Calu3 (cell line): ENCODE measurements at regions not wholly inside any gene's neighbourhood (a gene's known extent, or its start where the extent isn't known, plus 50 kb on each side); places are given as distances from the start of the nearest gene placed in this dataset.

ENCODE experiments used
- BruUV-seq: library from RNA; stranded (reverse); fragments of 400-500 nt; replicated peaks from 2 replicates; lab custom pipeline; 2021; lab: Mats Ljungman, UMichigan
- CTCF ChIA-PET: fragments of 300-600 bp; sonication (Branson Sonifier 250); formaldehyde crosslinking; loops from one replicate; lab custom pipeline; 2022; ENCODE audit warnings: antibody characterized with exemption; lab: Charles Lee
- DNase-seq: peaks from one replicate; pipeline ENCODE4 v3.0.0; 2022
- H3K27ac Mint-ChIP-seq: one replicate; pipeline ENCODE4 v1.8.0; 2022; ENCODE audit warnings: mixed read lengths; ENCODE audit not compliant: unreplicated experiment
- H3K27me3 Mint-ChIP-seq: one replicate; pipeline ENCODE4 v1.8.0; 2022; ENCODE audit warnings: mixed read lengths; ENCODE audit not compliant: unreplicated experiment
- H3K36me3 Mint-ChIP-seq: one replicate; pipeline ENCODE4 v1.8.0; 2022; ENCODE audit warnings: mild to moderate bottlenecking, moderate library complexity, mixed read lengths; ENCODE audit not compliant: insufficient read depth, unreplicated experiment
- H3K4me1 Mint-ChIP-seq: one replicate; pipeline ENCODE4 v1.8.0; 2022; ENCODE audit warnings: mild to moderate bottlenecking, low read depth, mixed read lengths; ENCODE audit not compliant: unreplicated experiment
- H3K4me3 Mint-ChIP-seq: one replicate; pipeline ENCODE4 v1.8.0; 2022; ENCODE audit warnings: mild to moderate bottlenecking, low read depth, moderate library complexity, mixed read lengths; ENCODE audit not compliant: unreplicated experiment
- H3K9me3 Mint-ChIP-seq: one replicate; pipeline ENCODE4 v1.8.0; 2022; ENCODE audit warnings: low read depth, mixed read lengths; ENCODE audit not compliant: unreplicated experiment
- CTCF ChIP-seq: fragments of 200-600 bp; IDR thresholded peaks from one replicate; pipeline ENCODE4 v1.8.0; 2022; ENCODE audit warnings: antibody characterized with exemption; ENCODE audit not compliant: unreplicated experiment
- intact Hi-C: fragments of 100-400 bp; cut with micrococcal nuclease; formaldehyde crosslinking; loops from one replicate; pipeline ENCODE4 v1.10.0; 2022; ENCODE audit not compliant: unreplicated experiment

- intact Hi-C loops: no loop called here
- H3K9me3 Mint-ChIP-seq: no peaks in the 10 kb centered on the region
Observed at GRCh38 chr4:95742872-95743271, 97.0 kb upstream of the PDHA2 start.

GRCh38 chr4:95742179-95742578 lies 97.7 kb upstream of the PDHA2 start:
- no peaks in the 10 kb centered on the region for H3K9me3 Mint-ChIP-seq
- TF ChIP-seq CTCF: no peak
- H3K27me3 Mint-ChIP-seq: no peaks in the 10 kb centered on the region
- intact Hi-C loops: no loop called here
- H3K27ac Mint-ChIP-seq: no peak overlapping the region
- no peak for DNase-seq
- no peak overlapping the region for H3K4me3 Mint-ChIP-seq
- no TSS peak for BruUV-seq
- CTCF ChIA-PET: no interaction called here
- no peaks in the 10 kb centered on the region for H3K36me3 Mint-ChIP-seq
- H3K4me1 Mint-ChIP-seq: no peaks in the 10 kb centered on the region

More at GRCh38 chr4:95742872-95743271, 97.0 kb upstream of the PDHA2 start:
- H3K36me3 Mint-ChIP-seq: no peaks in the 10 kb centered on the region
- no peaks in the 10 kb centered on the region for H3K4me1 Mint-ChIP-seq
- H3K27ac Mint-ChIP-seq: no peak overlapping the region
- H3K4me3 Mint-ChIP-seq: no peak overlapping the region
- TF ChIP-seq CTCF: no peak
- H3K27me3 Mint-ChIP-seq: no peaks in the 10 kb centered on the region
- no TSS peak for BruUV-seq
- CTCF ChIA-PET: no interaction called here
- DNase-seq: no peak

- no peaks in the 10 kb centered on the region for H3K36me3 Mint-ChIP-seq
- no peak for TF ChIP-seq CTCF
- H3K4me3 Mint-ChIP-seq: no peak overlapping the region
- H3K9me3 Mint-ChIP-seq: no peaks in the 10 kb centered on the region
- DNase-seq: peak; percentile 4
- H3K27me3 Mint-ChIP-seq: no peaks in the 10 kb centered on the region
- BruUV-seq: no TSS peak
- H3K4me1 Mint-ChIP-seq: no peaks in the 10 kb centered on the region
- intact Hi-C loops: no loop called here
- CTCF ChIA-PET: no interaction called here
- no peak overlapping the region for H3K27ac Mint-ChIP-seq
Observed at GRCh38 chr4:95732061-95732460, 107.8 kb upstream of the PDHA2 start.

GRCh38 chr4:95729596-95729995 lies 110.3 kb upstream of the PDHA2 start:
- H3K36me3 Mint-ChIP-seq: no peaks in the 10 kb centered on the region
- H3K27me3 Mint-ChIP-seq: no peaks in the 10 kb centered on the region
- no peak overlapping the region for H3K27ac Mint-ChIP-seq
- H3K4me3 Mint-ChIP-seq: no peak overlapping the region
- DNase-seq: no peak
- no TSS peak for BruUV-seq
- H3K9me3 Mint-ChIP-seq: no peaks in the 10 kb centered on the region
- TF ChIP-seq CTCF: no peak
- CTCF ChIA-PET: interaction anchor here (0.6 kb wide), 1 partner anchor 322 kb away, joined by 5 read pairs; no protein-coding TSS in a partner anchor
- H3K4me1 Mint-ChIP-seq: no peaks in the 10 kb centered on the region
- intact Hi-C loops: no loop called here
